Activated CD8-positive, alpha-beta memory T cell treated with anti-CD3 and anti-CD28 coated beads, Interleukin-2, amount 10 ng/mL, durations not matched to agents 7 days and 5 days (primary cell): ENCODE measurements at regions not wholly inside any gene's neighbourhood (a gene's known extent, or its start where the extent isn't known, plus 50 kb on each side); places are given as distances from the start of the nearest gene placed in this dataset.
"Not testable (repeated sequence)": the region's sequence is repeated elsewhere in the genome, so short reads cannot be mapped to it uniquely, and the experiment has no call there.

Experiments used
- ATAC-seq: fragments of 150-1000 bp; cut with Tn5 transposase; one replicate; pipeline ENCODE4 v1.10.0; 2021; ENCODE audit warnings: moderate library complexity
- CTCF ChIA-PET: fragments of 350-600 bp; sonication (Branson Sonifier 250); formaldehyde crosslinking; loops from one replicate; lab custom pipeline; 2021; ENCODE audit warnings: antibody characterized with exemption; lab: Charles Lee
- DNase-seq: peaks from one replicate; pipeline ENCODE4 v3.0.0-alpha.2; 2020
- H3K27ac Mint-ChIP-seq: one replicate; pipeline ENCODE4 v1.8.0; 2021; ENCODE audit warnings: mild to moderate bottlenecking, mixed read lengths
- H3K27me3 Mint-ChIP-seq: one replicate; pipeline ENCODE4 v1.8.0; 2021; ENCODE audit warnings: mixed read lengths
- H3K36me3 Mint-ChIP-seq: one replicate; pipeline ENCODE4 v1.8.0; 2021; ENCODE audit warnings: mild to moderate bottlenecking, mixed read lengths
- H3K4me1 Mint-ChIP-seq: one replicate; pipeline ENCODE4 v1.8.0; 2021; ENCODE audit warnings: mixed read lengths
- H3K4me3 Mint-ChIP-seq: one replicate; pipeline ENCODE4 v1.8.0; 2021; ENCODE audit warnings: mild to moderate bottlenecking, moderate library complexity, mixed read lengths
- H3K9me3 Mint-ChIP-seq: one replicate; pipeline ENCODE4 v1.8.0; 2022; ENCODE audit warnings: low read depth, mixed read lengths

DNA sequence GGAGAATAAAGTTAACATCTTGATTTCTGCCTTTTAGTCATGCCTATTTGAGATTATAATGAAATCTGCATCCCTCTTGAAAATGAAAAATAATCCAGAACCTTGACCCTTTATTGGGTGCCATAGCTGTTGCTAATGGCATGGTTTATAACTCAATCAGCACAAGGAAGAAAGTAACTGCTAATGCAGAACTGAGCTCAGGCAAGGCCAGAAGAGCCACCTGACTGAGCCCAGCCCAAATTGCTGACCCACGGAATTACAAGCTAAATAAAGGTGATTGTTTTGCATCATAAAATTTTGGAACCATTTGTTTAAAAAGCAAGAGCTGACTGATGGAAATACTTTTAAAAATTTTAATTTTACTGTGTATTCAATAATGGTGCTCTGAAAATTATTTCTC is 76.4 kb upstream of the TBL1X start:
- peaks cover 10% of the 10 kb centered on the region for H3K4me1 Mint-ChIP-seq
- peaks cover 2% of the 10 kb centered on the region for H3K27me3 Mint-ChIP-seq
- no peaks in the 10 kb centered on the region for H3K36me3 Mint-ChIP-seq
- no peak for DNase-seq
- CTCF ChIA-PET = no interaction called here
- ATAC-seq = no peak
- H3K4me3 Mint-ChIP-seq = no peak overlapping the region
- no peak overlapping the region for H3K27ac Mint-ChIP-seq
- no peaks in the 10 kb centered on the region for H3K9me3 Mint-ChIP-seq

DNA sequence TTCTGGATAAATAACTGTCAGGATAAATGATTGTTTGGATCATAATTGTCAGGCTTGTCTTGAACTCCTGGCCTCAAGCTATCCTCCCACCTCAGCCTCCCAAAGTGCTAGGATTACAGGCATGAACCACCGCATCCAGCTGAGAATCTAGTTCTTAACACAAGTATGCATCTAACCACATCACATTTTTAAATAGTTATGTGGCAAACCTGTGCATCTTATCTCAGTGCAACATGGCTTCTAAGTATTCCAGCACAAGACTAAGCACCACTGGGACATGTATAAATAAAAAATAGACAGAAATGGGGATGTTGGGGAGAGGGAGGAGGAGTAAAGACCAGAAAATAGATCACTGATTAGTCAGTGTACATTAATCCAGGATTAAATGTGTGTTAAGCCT is 74.7 kb upstream of the TBL1X start:
- no peak for ATAC-seq
- no peak overlapping the region for H3K4me3 Mint-ChIP-seq
- peaks cover 2% of the 10 kb centered on the region for H3K27me3 Mint-ChIP-seq
- CTCF ChIA-PET = no interaction called here
- no peaks in the 10 kb centered on the region for H3K9me3 Mint-ChIP-seq
- DNase-seq = no peak
- no peaks in the 10 kb centered on the region for H3K4me1 Mint-ChIP-seq
- H3K36me3 Mint-ChIP-seq = no peaks in the 10 kb centered on the region
- no peak overlapping the region for H3K27ac Mint-ChIP-seq

DNA sequence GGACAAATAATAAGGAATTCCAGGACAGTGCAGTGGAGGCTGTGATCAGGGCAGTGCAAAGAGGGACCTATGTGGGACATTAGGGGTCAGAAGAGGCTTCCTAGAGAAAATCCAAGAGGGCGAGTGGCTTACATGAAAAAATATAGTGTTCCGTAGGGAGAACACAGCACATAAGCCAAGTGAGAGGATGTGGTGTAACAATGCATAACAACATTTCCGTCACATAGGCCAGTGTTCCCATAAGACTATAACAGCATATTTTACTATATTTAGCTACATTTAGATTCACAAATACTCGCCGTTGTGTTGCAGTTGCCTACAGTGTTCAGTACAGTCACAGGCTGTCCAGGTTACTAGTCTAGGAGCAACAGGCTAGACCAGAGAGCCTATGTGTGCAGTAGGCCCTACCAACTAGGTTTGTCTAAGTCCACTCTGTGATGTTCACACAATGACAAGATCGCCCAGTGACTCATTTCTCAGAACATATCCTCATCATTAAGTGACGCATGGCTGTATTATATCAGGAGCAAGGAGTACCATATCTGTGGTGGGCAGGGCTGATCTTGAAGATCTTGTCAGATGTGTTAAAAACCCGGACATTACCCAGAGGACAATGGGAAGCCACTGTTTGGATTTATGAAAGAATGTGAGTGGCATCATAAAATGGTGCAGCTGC is 74.0 kb upstream of the TBL1X start:
- Mint-ChIP-seq H3K27me3 (peaks cover 2% of the 10 kb centered on the region), H3K27ac (no peak overlapping the region), H3K36me3 (no peaks in the 10 kb centered on the region), H3K9me3 (no peaks in the 10 kb centered on the region), H3K4me3 (no peak overlapping the region), H3K4me1 (peaks cover 2% of the 10 kb centered on the region)
- CTCF ChIA-PET = no interaction called here
- DNase-seq (no peak), ATAC-seq (no peak)

GRCh38 chrX:9392445-9392844 is 72.4 kb upstream of the TBL1X start:
- Mint-ChIP-seq H3K9me3 (no peaks in the 10 kb centered on the region), H3K4me1 (peaks cover 11% of the 10 kb centered on the region), H3K27me3 (peaks cover 2% of the 10 kb centered on the region), H3K36me3 (no peaks in the 10 kb centered on the region), H3K4me3 (no peak overlapping the region), H3K27ac (no peak overlapping the region)
- DNase-seq = no peak
- CTCF ChIA-PET = interaction anchor here (0.9 kb wide), 1 partner anchor 41 kb away, joined by 4 read pairs; no protein-coding TSS in a partner anchor
- no peak for ATAC-seq

DNA sequence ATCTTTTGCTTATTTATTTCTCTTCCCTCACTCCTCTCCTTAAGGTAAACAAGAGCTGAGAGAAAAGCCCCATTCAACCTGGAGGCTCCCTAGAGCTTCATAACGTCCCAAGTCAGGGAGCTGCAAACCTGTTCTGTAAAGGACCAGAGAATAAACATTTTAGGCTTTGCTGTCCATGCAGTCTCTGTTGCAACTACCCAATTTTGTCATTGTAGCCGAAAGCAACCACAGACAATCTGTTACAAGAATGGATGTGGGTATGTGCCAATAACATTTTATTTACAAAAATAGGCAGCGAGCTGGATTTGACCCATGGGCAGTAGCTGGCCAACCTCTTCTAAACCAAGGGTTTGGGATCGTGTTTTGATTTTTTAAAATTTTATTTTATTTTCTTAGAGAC is 71.3 kb upstream of the TBL1X start:
- Mint-ChIP-seq H3K4me3 (no peak overlapping the region), H3K36me3 (no peaks in the 10 kb centered on the region), H3K9me3 (no peaks in the 10 kb centered on the region), H3K27ac (no peak overlapping the region), H3K27me3 (no peaks in the 10 kb centered on the region), H3K4me1 (peaks cover 11% of the 10 kb centered on the region)
- DNase-seq = no peak
- CTCF ChIA-PET = no interaction called here
- no peak for ATAC-seq

DNA sequence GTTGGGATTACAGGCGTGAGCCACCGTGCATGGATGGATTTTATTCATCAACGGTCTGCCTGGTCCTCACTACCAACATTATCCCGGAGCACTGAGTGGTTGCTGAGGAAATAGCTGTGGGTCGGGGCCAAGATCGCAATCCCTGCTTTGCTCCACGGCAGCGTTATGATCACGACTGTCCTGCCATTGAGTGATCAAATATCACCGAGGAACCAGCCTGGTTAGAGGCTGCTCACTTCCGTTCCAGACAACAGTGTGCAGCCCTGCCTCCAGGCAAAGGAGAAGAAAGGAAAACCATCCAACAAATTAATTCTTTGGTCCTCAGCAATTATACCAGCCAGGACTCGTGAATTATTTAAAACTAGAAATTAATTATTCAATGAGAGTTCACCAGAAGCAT is 70.6 kb upstream of the TBL1X start:
- CTCF ChIA-PET = no interaction called here
- Mint-ChIP-seq H3K4me3 (no peak overlapping the region), H3K27ac (no peak overlapping the region), H3K36me3 (no peaks in the 10 kb centered on the region), H3K4me1 (peaks cover 11% of the 10 kb centered on the region), H3K9me3 (no peaks in the 10 kb centered on the region), H3K27me3 (no peaks in the 10 kb centered on the region)
- no peak for DNase-seq
- no peak for ATAC-seq

GRCh38 chrX:9396930-9397329 is 67.9 kb upstream of the TBL1X start:
- H3K4me3 Mint-ChIP-seq = no peak overlapping the region
- CTCF ChIA-PET = no interaction called here
- H3K4me1 Mint-ChIP-seq = peaks cover 11% of the 10 kb centered on the region
- H3K9me3 Mint-ChIP-seq = no peaks in the 10 kb centered on the region
- no peaks in the 10 kb centered on the region for H3K36me3 Mint-ChIP-seq
- DNase-seq (no peak), ATAC-seq (no peak)
- H3K27me3 Mint-ChIP-seq = no peaks in the 10 kb centered on the region
- H3K27ac Mint-ChIP-seq = no peak overlapping the region

DNA sequence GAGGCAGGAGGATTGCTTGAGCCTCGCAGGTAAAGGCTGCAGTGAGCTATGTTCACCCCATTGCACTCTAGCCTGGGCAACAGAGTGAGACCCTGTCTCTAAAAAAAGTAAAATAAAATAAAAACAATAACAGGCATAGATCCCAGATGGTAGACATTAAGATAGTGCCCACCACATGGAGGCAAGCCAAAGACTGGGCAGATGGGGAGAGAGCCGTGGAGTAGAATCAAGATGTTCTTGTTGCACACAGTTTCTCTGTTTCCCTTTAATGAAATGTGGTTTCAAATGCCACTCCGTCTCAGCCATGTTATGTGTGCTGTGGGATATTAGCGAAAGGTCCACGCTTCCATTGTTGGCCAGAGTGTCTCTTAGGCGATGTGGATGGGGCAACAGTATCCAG is 63.8 kb upstream of the TBL1X start:
- Mint-ChIP-seq H3K4me3 (no peak overlapping the region), H3K27me3 (no peaks in the 10 kb centered on the region), H3K4me1 (peaks cover 7% of the 10 kb centered on the region), H3K9me3 (no peaks in the 10 kb centered on the region), H3K36me3 (no peaks in the 10 kb centered on the region), H3K27ac (no peak overlapping the region)
- CTCF ChIA-PET = no interaction called here
- DNase-seq (no peak), ATAC-seq (no peak)

- Mint-ChIP-seq H3K4me1 (no peaks in the 10 kb centered on the region), H3K27ac (no peak overlapping the region), H3K4me3 (no peak overlapping the region), H3K9me3 (no peaks in the 10 kb centered on the region), H3K27me3 (no peaks in the 10 kb centered on the region), H3K36me3 (no peaks in the 10 kb centered on the region)
- ATAC-seq (no peak), DNase-seq (no peak)
- CTCF ChIA-PET = no interaction called here
These were observed 61.5 kb upstream of the TBL1X start for GRCh38 chrX:9403374-9403773.

DNA sequence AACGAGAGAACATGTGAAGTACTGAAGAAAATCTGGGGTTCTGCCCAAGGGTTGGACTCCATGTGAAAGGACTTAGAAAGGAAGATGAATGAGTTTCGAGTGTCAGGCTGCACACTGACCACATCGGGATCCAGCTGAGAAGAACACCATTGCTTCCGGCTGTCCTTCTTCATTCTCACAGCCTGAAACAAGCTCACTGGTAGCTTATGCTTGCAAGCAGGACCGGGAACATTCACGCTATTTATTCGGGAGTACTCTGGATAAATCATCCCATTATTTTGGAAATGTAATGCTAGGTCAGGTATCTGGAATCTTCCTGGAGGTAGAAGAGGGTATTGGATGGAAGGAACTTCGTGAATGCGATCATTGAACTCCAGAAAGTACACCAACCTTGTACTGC is 59.2 kb upstream of the TBL1X start:
- ATAC-seq, H3K36me3 Mint-ChIP-seq, H3K27ac Mint-ChIP-seq, H3K4me1 Mint-ChIP-seq, DNase-seq, H3K9me3 Mint-ChIP-seq, H3K4me3 Mint-ChIP-seq, H3K27me3 Mint-ChIP-seq: not testable (repeated sequence)
- CTCF ChIA-PET = interaction anchor here (0.6 kb wide), 1 partner anchor 49 kb away, joined by 3 read pairs; no protein-coding TSS in a partner anchor

- DNase-seq, H3K4me1 Mint-ChIP-seq, H3K27me3 Mint-ChIP-seq, CTCF ChIA-PET, ATAC-seq, H3K9me3 Mint-ChIP-seq, H3K4me3 Mint-ChIP-seq, H3K27ac Mint-ChIP-seq, H3K36me3 Mint-ChIP-seq: not testable (repeated sequence)
These were observed 54.0 kb upstream of the TBL1X start for GRCh38 chrX:9410889-9411288.

DNA sequence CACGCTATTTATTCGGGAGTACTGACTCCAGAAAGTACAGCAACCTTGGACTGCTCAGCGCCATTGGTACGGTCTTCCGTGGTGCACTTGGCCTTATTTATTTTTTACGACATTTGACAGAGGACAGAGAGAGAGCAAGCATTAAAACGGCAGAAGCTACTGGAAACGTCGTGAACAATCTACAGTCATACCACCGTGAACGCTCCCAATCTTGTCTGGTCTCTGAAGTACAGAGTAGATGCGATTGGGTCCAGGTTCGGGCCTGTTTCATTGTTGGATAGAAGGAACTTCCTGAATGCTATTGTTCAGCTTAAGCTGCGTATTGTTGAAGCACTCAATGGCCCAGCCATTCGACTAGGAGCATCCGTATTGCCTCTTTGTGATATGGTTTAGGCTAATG is 53.2 kb upstream of the TBL1X start:
- ATAC-seq, H3K9me3 Mint-ChIP-seq, H3K36me3 Mint-ChIP-seq, H3K4me1 Mint-ChIP-seq, CTCF ChIA-PET, H3K27me3 Mint-ChIP-seq, H3K4me3 Mint-ChIP-seq, H3K27ac Mint-ChIP-seq: not testable (repeated sequence)
- peak; percentile 41 for DNase-seq

GRCh38 chrX:9414416-9414815 is 50.4 kb upstream of the TBL1X start:
- no peaks in the 10 kb centered on the region for H3K27me3 Mint-ChIP-seq
- no peaks in the 10 kb centered on the region for H3K36me3 Mint-ChIP-seq
- DNase-seq = no peak
- no peak overlapping the region for H3K4me3 Mint-ChIP-seq
- peaks cover 3% of the 10 kb centered on the region for H3K4me1 Mint-ChIP-seq
- ATAC-seq = no peak
- H3K27ac Mint-ChIP-seq = no peak overlapping the region
- CTCF ChIA-PET = no interaction called here
- no peaks in the 10 kb centered on the region for H3K9me3 Mint-ChIP-seq
